GM23338 (cell line): ENCODE measurements at regions not wholly inside any gene's neighbourhood (a gene's known extent, or its start where the extent isn't known, plus 50 kb on each side); places are given as distances from the start of the nearest gene placed in this dataset.

Source experiments
- ATAC-seq: fragments of 200-7000 bp; cut with Tn5 transposase; 3 replicates; pipeline ENCODE4 v1.9.1; 2020
- DNase-seq: peaks from one replicate; pipeline ENCODE4 v3.0.0-alpha.2; 2015; ENCODE audit warnings: low spot score
- H2AFZ ChIP-seq: fragments of 200-600 bp; sonication (generic); 2 replicates; pipeline ENCODE4 v1.8.0; 2016; ENCODE audit warnings: antibody characterized with exemption, mild to moderate bottlenecking, moderate library complexity
- H3F3A ChIP-seq: fragments of 200-600 bp; sonication (generic); replicated peaks from 2 replicates; pipeline ENCODE4 v1.8.0; 2017; ENCODE audit warnings: antibody characterized with exemption, mixed run types, low read depth
- H3K27ac ChIP-seq: fragments of 200-600 bp; sonication (generic); 2 replicates; pipeline ENCODE4 v1.6.1; 2016; ENCODE audit warnings: low read depth
- H3K27me3 ChIP-seq: fragments of 200-600 bp; sonication (generic); 2 replicates; pipeline ENCODE4 v1.8.0; 2016; ENCODE audit warnings: mild to moderate bottlenecking, mixed run types, moderate library complexity; ENCODE audit not compliant: insufficient read depth
- H3K36me3 ChIP-seq: fragments of 200-600 bp; sonication (generic); 2 replicates; pipeline ENCODE4 v1.8.0; 2016; ENCODE audit warnings: mild to moderate bottlenecking; ENCODE audit not compliant: insufficient read depth
- H3K4me1 ChIP-seq: fragments of 200-600 bp; sonication (generic); 2 replicates; pipeline ENCODE4 v1.8.0; 2016; ENCODE audit warnings: mild to moderate bottlenecking, moderate library complexity; ENCODE audit not compliant: insufficient read depth
- H3K4me2 ChIP-seq: fragments of 200-600 bp; sonication (generic); 2 replicates; pipeline ENCODE4 v1.7.1; 2017; ENCODE audit warnings: mixed run types
- H3K4me3 ChIP-seq: fragments of 200-600 bp; sonication (generic); 2 replicates; pipeline ENCODE4 v1.6.1; 2016; ENCODE audit warnings: mixed run types
- H3K79me2 ChIP-seq: fragments of 200-600 bp; sonication (generic); replicated peaks from 2 replicates; pipeline ENCODE4 v1.8.0; 2017; ENCODE audit warnings: mild to moderate bottlenecking; ENCODE audit not compliant: insufficient read depth
- H3K9me2 ChIP-seq: fragments of 200-600 bp; sonication (generic); 2 replicates; pipeline ENCODE4 v1.8.0; 2017; ENCODE audit not compliant: insufficient read depth
- H4K20me1 ChIP-seq: fragments of 200-600 bp; sonication (generic); replicated peaks from 2 replicates; pipeline ENCODE4 v1.8.0; 2017; ENCODE audit warnings: mild to moderate bottlenecking; ENCODE audit not compliant: insufficient read depth
- H3K27ac Mint-ChIP-seq: 2 replicates; pipeline ENCODE4 v1.8.0; 2020; ENCODE audit warnings: inconsistent platforms, mild to moderate bottlenecking, moderate library complexity, mixed read lengths
- H3K27me3 Mint-ChIP-seq: 3 replicates; pipeline ENCODE4 v1.8.0; 2022; ENCODE audit warnings: low read depth, mild to moderate bottlenecking, moderate library complexity, mixed read lengths, inconsistent platforms; ENCODE audit not compliant: insufficient read depth, poor library complexity
- H3K36me3 Mint-ChIP-seq: 3 replicates; pipeline ENCODE4 v1.8.0; 2021; ENCODE audit warnings: low read depth, mild to moderate bottlenecking, inconsistent platforms, moderate library complexity, mixed read lengths
- H3K4me1 Mint-ChIP-seq: 3 replicates; pipeline ENCODE4 v1.8.0; 2020; ENCODE audit warnings: mild to moderate bottlenecking, inconsistent platforms, mixed read lengths
- H3K4me3 Mint-ChIP-seq: 3 replicates; pipeline ENCODE4 v1.8.0; 2021; ENCODE audit warnings: moderate library complexity, mild to moderate bottlenecking, inconsistent platforms, mixed read lengths
- H3K9me3 Mint-ChIP-seq: 3 replicates; pipeline ENCODE4 v1.8.0; 2020; ENCODE audit warnings: moderate library complexity, mild to moderate bottlenecking, inconsistent platforms, mixed read lengths
- CREB1 ChIP-seq: fragments of 250-450 bp; sonication (Bioruptor Pico); IDR thresholded peaks from 2 replicates; pipeline ENCODE4 v1.5.0; 2020; ENCODE audit warnings: low read depth, mild to moderate bottlenecking, moderate library complexity
- ETS1 ChIP-seq: IDR thresholded peaks from 2 replicates; pipeline ENCODE4 v1.6.1; 2016; ENCODE audit warnings: antibody characterized with exemption
- EZH2 ChIP-seq: fragments of 200-600 bp; sonication (generic); IDR thresholded peaks from one replicate; pipeline ENCODE4 v1.8.0; 2017; ENCODE audit warnings: antibody characterized with exemption, mild to moderate bottlenecking, low read depth; ENCODE audit not compliant: unreplicated experiment
- JUNB ChIP-seq: IDR thresholded peaks from one replicate; pipeline ENCODE4 v1.6.1; 2016; ENCODE audit warnings: antibody characterized with exemption; ENCODE audit not compliant: unreplicated experiment
- NANOG ChIP-seq: IDR thresholded peaks from 2 replicates; pipeline ENCODE4 v1.6.1; 2016; ENCODE audit warnings: antibody characterized with exemption, borderline replicate concordance
- POLR2AphosphoS5 ChIP-seq: IDR thresholded peaks from 2 replicates; pipeline ENCODE4 v1.6.1; 2016; ENCODE audit warnings: antibody characterized with exemption, low read depth
- REST ChIP-seq: IDR thresholded peaks from one replicate; pipeline ENCODE4 v1.6.1; 2018; ENCODE audit warnings: antibody characterized with exemption; ENCODE audit not compliant: unreplicated experiment
- STAT1 ChIP-seq: IDR thresholded peaks from one replicate; pipeline ENCODE4 v1.6.1; 2016; ENCODE audit warnings: antibody characterized with exemption; ENCODE audit not compliant: unreplicated experiment
- ZNF114 ChIP-seq: fragments of 250-450 bp; sonication (Bioruptor Pico); IDR thresholded peaks from 2 replicates; pipeline ENCODE4 v1.5.0; 2020; ENCODE audit warnings: mild to moderate bottlenecking, moderate library complexity
- ZNF331 ChIP-seq: fragments of 250-450 bp; sonication (Bioruptor Pico); IDR thresholded peaks from 2 replicates; pipeline ENCODE4 v1.5.0; 2020; ENCODE audit warnings: low read depth, mild to moderate bottlenecking, moderate library complexity

- Histone ChIP-seq H3K4me3 (no peak overlapping the region), H3F3A (no peaks in the 10 kb centered on the region), H2AFZ (peak overlapping the region; percentile 43; the same call in 1 of the 2 replicates), H3K9me2 (no peaks in the 10 kb centered on the region), H3K27ac (no peak overlapping the region), H3K27me3 (no peaks in the 10 kb centered on the region), H3K36me3 (no peaks in the 10 kb centered on the region), H3K4me1 (peaks cover 87% of the 10 kb centered on the region), H3K4me2 (peak overlapping the region; percentile 40), H3K79me2 (no peaks in the 10 kb centered on the region), H4K20me1 (no peaks in the 10 kb centered on the region)
- ATAC-seq (no peak), DNase-seq (no peak)
- Mint-ChIP-seq H3K9me3 (no peaks in the 10 kb centered on the region), H3K4me1 (peaks cover 82% of the 10 kb centered on the region), H3K4me3 (no peak overlapping the region), H3K27ac (no peak overlapping the region), H3K36me3 (no peaks in the 10 kb centered on the region), H3K27me3 (peaks cover 5% of the 10 kb centered on the region)
- no peak for TF ChIP-seq ZNF114 (CRISPR knock-in tag)
- no peak for TF ChIP-seq JUNB
Observed at GRCh38 chr6:98639089-98639635, 195.2 kb upstream of the POU3F2 start.

GRCh38 chr6:98640366-98640765 lies 194.0 kb upstream of the POU3F2 start:
- DNase-seq (no peak), ATAC-seq (no peak)
- H3K27me3 Mint-ChIP-seq: peaks cover 4% of the 10 kb centered on the region
- Histone ChIP-seq H3K4me1 (peaks cover 87% of the 10 kb centered on the region), H3K36me3 (no peaks in the 10 kb centered on the region), H3F3A (no peaks in the 10 kb centered on the region), H2AFZ (no peak overlapping the region; the same call in 1 of the 2 replicates), H3K4me2 (no peak overlapping the region; the same call in 1 of the 2 replicates), H3K9me2 (no peaks in the 10 kb centered on the region), H3K27ac (no peak overlapping the region), H3K27me3 (no peaks in the 10 kb centered on the region), H4K20me1 (no peaks in the 10 kb centered on the region), H3K79me2 (no peaks in the 10 kb centered on the region), H3K4me3 (no peak overlapping the region)
- H3K4me3 Mint-ChIP-seq: no peak overlapping the region
- H3K9me3 Mint-ChIP-seq: no peaks in the 10 kb centered on the region
- H3K36me3 Mint-ChIP-seq: no peaks in the 10 kb centered on the region
- H3K4me1 Mint-ChIP-seq: peaks cover 84% of the 10 kb centered on the region
- TF ChIP-seq POLR2AphosphoS5: no peak
- no peak for TF ChIP-seq JUNB
- 0 out of 2 replicates have a peak overlapping the region, but pooled peaks have one; percentile 28 for H3K27ac Mint-ChIP-seq

GRCh38 chr6:98641949-98642719 lies 192.2 kb upstream of the POU3F2 start:
- peak overlapping the region; percentile 44; the same call in 1 of the 2 replicates for H3K4me2 ChIP-seq
- no peak overlapping the region for H3K27ac ChIP-seq
- no peaks in the 10 kb centered on the region for H3K79me2 ChIP-seq
- H3K27me3 ChIP-seq: no peaks in the 10 kb centered on the region
- Mint-ChIP-seq H3K4me3 (no peak overlapping the region), H3K27ac (no peak overlapping the region), H3K27me3 (peaks cover 4% of the 10 kb centered on the region), H3K9me3 (no peaks in the 10 kb centered on the region), H3K36me3 (no peaks in the 10 kb centered on the region), H3K4me1 (peaks cover 75% of the 10 kb centered on the region)
- peak overlapping the region; percentile 57; the same call in 1 of the 2 replicates for H2AFZ ChIP-seq
- no peaks in the 10 kb centered on the region for H4K20me1 ChIP-seq
- H3K4me3 ChIP-seq: no peak overlapping the region
- DNase-seq: no peak
- ATAC-seq: peak; percentile 21; the same call in 2 of the 3 replicates
- H3F3A ChIP-seq: no peaks in the 10 kb centered on the region
- peaks cover 72% of the 10 kb centered on the region for H3K4me1 ChIP-seq
- H3K9me2 ChIP-seq: no peaks in the 10 kb centered on the region
- no peaks in the 10 kb centered on the region for H3K36me3 ChIP-seq
- TF ChIP-seq ETS1 (no peak), REST (no peak), NANOG (no peak), EZH2 (no peak), CREB1 (no peak), ZNF331 (CRISPR knock-in tag) (no peak), STAT1 (no peak), JUNB (no peak)
